Motor neuron (in vitro differentiated cells): ENCODE measurements at regions not wholly inside any gene's neighbourhood (a gene's known extent, or its start where the extent isn't known, plus 50 kb on each side); places are given as distances from the start of the nearest gene placed in this dataset.

ENCODE experiments used
- ATAC-seq, 8 experiments: fragments of 200-7000 bp; cut with Tn5 transposase; replicated peaks in 6 of 8; 2 replicates each; pipeline ENCODE4 v1.8.0; 2021; ENCODE audit warnings: mild to moderate bottlenecking in 8 of 8, moderate library complexity in 8 of 8
- H3K27ac ChIP-seq, 2 donors: fragments of 250-450 bp; sonication (Bioruptor Pico); 2 replicates each; pipeline ENCODE4 v1.9.0; 2021; ENCODE audit warnings: antibody characterized with exemption in 2 of 2, mild to moderate bottlenecking in 2 of 2, moderate library complexity in 1 of 2
- H3K4me1 ChIP-seq, 2 donors: fragments of 250-450 bp; sonication (Bioruptor Pico); replicated peaks in 1 of 2; 2 replicates each; pipeline ENCODE4 v1.6.1; 2021; ENCODE audit warnings: antibody characterized with exemption in 2 of 2, mild to moderate bottlenecking in 2 of 2, moderate library complexity in 1 of 2
- H3K4me3 ChIP-seq, 5 donors: fragments of 250-450 bp; sonication (Bioruptor Pico); 2 replicates each; pipeline ENCODE4 v1.9.0; 2021; ENCODE audit warnings: antibody characterized with exemption in 5 of 5, mild to moderate bottlenecking in 5 of 5, moderate library complexity in 4 of 5
- WGBS, 10 experiments: fragments of 450-650 bp; shearing (Covaris generic); methylation state at CpG; one replicate each; pipeline ENCODE4 v1.0.0; 2022; 5-methylcytosine and 5-hydroxymethylcytosine counted together
- in situ Hi-C, 9 experiments: fragments of 400-800 bp; cut with MboI; loops; one replicate each; pipeline ENCODE4 v1.15.0; 2021; ENCODE audit warnings: low sequenced_read_pairs in 9 of 9, low pct_unique_long_range_greater_than_20kb in 2 of 9; ENCODE audit not compliant: unreplicated experiment in 9 of 9

DNA sequence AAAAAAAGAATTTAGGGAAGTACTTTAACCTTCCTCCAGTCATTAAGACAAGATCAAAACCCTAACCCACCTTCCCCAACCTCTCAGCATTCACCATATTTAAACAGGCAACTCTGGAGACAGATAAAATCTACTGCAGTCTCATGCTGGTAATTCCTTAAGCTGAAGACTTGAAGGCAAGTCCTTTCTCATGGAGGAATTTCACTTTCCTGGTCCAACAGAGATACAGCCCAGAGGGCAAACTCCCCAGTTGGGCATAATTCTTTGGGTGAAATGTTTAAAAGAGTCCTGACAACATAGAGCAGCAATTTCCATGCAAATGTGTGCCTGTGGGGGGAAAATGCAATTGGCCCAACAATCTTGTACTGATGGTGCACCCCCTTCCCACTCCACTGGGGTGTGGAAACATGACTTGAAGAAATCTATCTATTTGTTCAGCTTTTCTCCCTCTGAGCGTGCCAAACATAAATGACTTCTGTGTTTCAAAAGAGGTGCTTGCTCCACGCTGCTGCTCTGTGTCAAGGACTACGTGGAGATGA lies 131.8 kb upstream of the HNRNPA3 start:
- ATAC-seq = peak in 1 of 8 experiments; percentile 85
- H3K4me1 ChIP-seq = no peaks in the 10 kb centered on the region
- 23 to 100% (median 69%) methylated on average over 2 to 3 of the region's 3 CpGs; no CpG with 5 or more reads in 3 of the 10 experiments for WGBS, 10 experiments
- H3K27ac ChIP-seq = no peak overlapping the region
- no peak overlapping the region for H3K4me3 ChIP-seq
- in situ Hi-C loops = no loop called here

- WGBS, 10 experiments = 0 to 100% (median 82%) methylated on average over 1 to 4 of the region's 4 CpGs
- in situ Hi-C loops = no loop called here
- Histone ChIP-seq H3K4me1 (peaks cover 0 to 8% of the 10 kb centered on the region in 2 donors), H3K4me3 (no peak overlapping the region), H3K27ac (no peak overlapping the region)
- ATAC-seq = no peak
These were observed 128.0 kb upstream of the HNRNPA3 start for GRCh38 chr2:177084607-177085006.

DNA sequence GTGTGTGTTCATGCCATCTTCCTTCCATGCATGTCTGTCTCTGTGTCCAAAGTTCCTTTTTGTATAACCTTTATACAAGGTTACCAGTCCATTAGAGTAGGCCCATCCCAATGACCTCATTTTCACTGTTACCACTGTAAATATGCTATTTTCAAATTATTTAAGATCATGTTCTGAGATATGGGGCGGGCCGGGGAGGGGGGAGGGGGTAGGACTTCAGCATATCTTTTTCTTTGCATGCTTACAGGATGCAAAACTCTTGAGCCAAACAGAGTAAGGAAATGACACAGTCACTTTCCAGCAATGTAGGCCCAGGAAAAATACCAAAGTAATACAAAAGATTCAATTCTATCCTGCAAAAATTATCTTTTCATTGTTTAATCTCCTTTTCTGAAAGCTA lies 124.1 kb upstream of the HNRNPA3 start:
- peak in 2 of 8 experiments; percentile 62 to 89 for ATAC-seq
- 0 to 80% (median 7%) methylated on average over 1 to 2 of the region's 2 CpGs; no CpG with 5 or more reads in 7 of the 10 experiments for WGBS, 10 experiments
- in situ Hi-C loops = no loop called here
- peaks cover 0 to 11% of the 10 kb centered on the region in 2 donors for H3K4me1 ChIP-seq
- H3K4me3 ChIP-seq = no peak overlapping the region
- H3K27ac ChIP-seq = no peak overlapping the region

DNA sequence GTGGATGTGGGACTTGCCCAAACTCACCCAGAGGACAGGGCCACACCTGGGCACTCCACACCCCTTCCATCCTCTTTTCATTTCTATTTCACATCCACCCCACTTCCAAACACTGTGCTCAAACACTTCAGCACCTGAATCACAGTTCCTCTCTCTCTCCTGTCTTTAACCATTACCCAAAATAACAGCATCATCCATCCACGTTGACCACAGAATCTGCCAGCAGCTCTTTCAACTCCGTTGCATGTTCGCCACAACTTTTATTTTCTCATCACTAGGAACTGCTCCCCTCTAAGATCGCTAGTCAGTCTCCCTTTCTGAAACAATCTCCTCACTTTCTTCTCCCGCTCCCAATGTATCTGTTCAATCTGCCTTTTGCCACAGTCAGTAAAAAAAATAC lies 121.6 kb upstream of the HNRNPA3 start:
- Histone ChIP-seq H3K4me1 (peaks cover 0 to 11% of the 10 kb centered on the region in 2 donors), H3K4me3 (no peak overlapping the region), H3K27ac (no peak overlapping the region)
- 39 to 100% (median 85%) methylated on average over 1 to 5 of the region's 5 CpGs for WGBS, 10 experiments
- in situ Hi-C loops = no loop called here
- ATAC-seq = no peak

- no peak overlapping the region for H3K27ac ChIP-seq
- peak in 6 of 8 experiments; percentile 42 to 94 (median 89) for ATAC-seq
- H3K4me1 ChIP-seq = peaks cover 0 to 3% of the 10 kb centered on the region in 2 donors
- H3K4me3 ChIP-seq = no peak overlapping the region
- in situ Hi-C loops = no loop called here
- WGBS, 10 experiments = 37 to 100% (median 80%) methylated on average over 1 to 4 of the region's 4 CpGs; no CpG with 5 or more reads in 1 of the 10 experiments
These were observed 119.2 kb upstream of the HNRNPA3 start for GRCh38 chr2:177093371-177093770.

DNA sequence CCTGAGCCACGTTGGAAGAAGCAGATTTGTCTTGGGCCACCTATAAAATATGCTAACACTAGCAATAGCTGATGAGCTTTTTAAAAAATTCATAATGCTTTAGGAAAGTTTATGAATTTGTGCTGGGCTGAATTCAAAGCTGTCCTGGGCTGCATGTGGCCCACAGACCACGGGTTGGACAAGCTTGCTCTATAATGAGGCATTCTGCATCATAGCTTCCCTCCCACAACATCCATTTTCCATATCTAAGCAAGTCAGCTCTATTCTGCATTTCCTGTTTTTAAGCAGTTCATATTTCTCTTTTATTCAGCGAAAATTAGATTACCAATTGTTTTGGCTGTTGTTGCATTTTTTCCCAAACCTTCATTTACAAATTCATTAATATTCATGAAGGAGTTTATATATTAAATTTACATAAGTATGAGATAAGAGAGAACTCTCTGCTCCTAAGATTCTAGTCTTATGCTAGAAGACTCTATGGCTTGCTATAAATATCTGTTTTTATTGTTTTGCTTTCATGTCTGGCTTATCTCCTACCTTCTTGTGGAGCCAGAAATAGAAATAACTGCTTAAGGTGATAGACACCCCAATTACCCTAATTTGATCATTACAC lies 114.5 kb upstream of the HNRNPA3 start:
- no peak overlapping the region for H3K4me3 ChIP-seq
- 0 to 83% (median 68%) methylated on average over 1 to 3 of the region's 3 CpGs for WGBS, 10 experiments
- H3K27ac ChIP-seq = no peak overlapping the region
- in situ Hi-C loops = no loop called here
- peak in 3 of 8 experiments; percentile 98 to 100 (median 99) for ATAC-seq
- H3K4me1 ChIP-seq = peaks cover 0 to 2% of the 10 kb centered on the region in 2 donors

DNA sequence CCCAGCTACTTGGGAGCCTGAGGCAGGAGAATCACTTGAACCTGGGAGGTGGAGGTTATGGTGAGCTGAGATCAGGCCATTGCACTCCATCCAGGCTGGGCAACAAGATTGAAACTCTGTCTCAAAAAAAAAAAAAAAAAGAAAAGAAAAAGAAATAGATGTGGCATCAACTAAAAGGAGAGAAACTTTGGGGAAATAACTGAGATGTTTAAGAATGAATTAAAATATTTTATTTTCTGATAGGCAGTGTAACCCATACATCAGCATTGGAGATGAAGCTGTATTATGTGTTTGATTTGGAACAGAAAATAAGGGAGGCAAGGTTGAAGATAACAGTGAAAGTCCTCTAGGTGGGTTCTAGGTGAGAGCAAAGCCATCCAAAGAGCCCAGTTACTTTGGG lies 110.7 kb upstream of the HNRNPA3 start:
- Histone ChIP-seq H3K4me3 (no peak overlapping the region), H3K27ac (no peak overlapping the region), H3K4me1 (no peaks in the 10 kb centered on the region)
- in situ Hi-C loops = no loop called here
- no peak for ATAC-seq

GRCh38 chr2:177106212-177106611 lies 106.4 kb upstream of the HNRNPA3 start:
- H3K27ac ChIP-seq = no peak overlapping the region
- in situ Hi-C loops = no loop called here
- 95 to 100% (median 100%) methylated on average over 1 to 2 of the region's 2 CpGs; no CpG with 5 or more reads in 7 of the 10 experiments for WGBS, 10 experiments
- ATAC-seq = peak in 3 of 8 experiments; percentile 45 to 84 (median 50)
- no peaks in the 10 kb centered on the region for H3K4me1 ChIP-seq
- H3K4me3 ChIP-seq = no peak overlapping the region

GRCh38 chr2:177108890-177109289 lies 103.7 kb upstream of the HNRNPA3 start:
- WGBS, 10 experiments = 14 to 100% (median 60%) methylated on average over 1 to 2 of the region's 2 CpGs; no CpG with 5 or more reads in 3 of the 10 experiments
- H3K27ac ChIP-seq = no peak overlapping the region
- in situ Hi-C loops = no loop called here
- no peak for ATAC-seq
- H3K4me3 ChIP-seq = no peak overlapping the region
- no peaks in the 10 kb centered on the region for H3K4me1 ChIP-seq

DNA sequence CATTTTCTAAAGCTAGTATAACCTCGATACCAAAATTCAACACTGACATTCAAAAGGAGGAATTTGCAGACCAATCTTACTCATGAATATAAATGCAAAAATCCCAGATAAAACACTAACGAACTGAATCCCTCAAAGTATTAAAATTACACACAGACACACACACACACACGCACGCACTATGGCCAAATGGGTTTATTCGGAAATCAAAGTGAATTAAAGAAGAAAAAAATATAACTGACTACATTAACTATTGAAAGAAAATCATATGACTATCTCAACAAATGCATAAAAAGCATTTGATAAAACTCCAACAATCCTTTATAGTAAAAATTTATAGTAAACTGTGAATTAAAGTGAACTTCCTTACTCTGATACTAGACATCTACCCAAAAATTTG lies 97.9 kb upstream of the HNRNPA3 start:
- Histone ChIP-seq H3K4me3 (no peak overlapping the region), H3K4me1 (no peaks in the 10 kb centered on the region), H3K27ac (no peak overlapping the region)
- in situ Hi-C loops = no loop called here
- 73 to 100% (median 93%) methylated on average over 2 to 5 of the region's 5 CpGs for WGBS, 10 experiments
- ATAC-seq = no peak

- peaks cover 2 to 9% of the 10 kb centered on the region in 2 donors for H3K4me1 ChIP-seq
- in situ Hi-C loops = no loop called here
- no peak overlapping the region for H3K27ac ChIP-seq
- H3K4me3 ChIP-seq = no peak overlapping the region
- 76 to 100% (median 87%) methylated on average over 2 to 3 of the region's 3 CpGs; no CpG with 5 or more reads in 4 of the 10 experiments for WGBS, 10 experiments
- no peak for ATAC-seq
These were observed 94.8 kb upstream of the HNRNPA3 start for GRCh38 chr2:177117755-177118154.

DNA sequence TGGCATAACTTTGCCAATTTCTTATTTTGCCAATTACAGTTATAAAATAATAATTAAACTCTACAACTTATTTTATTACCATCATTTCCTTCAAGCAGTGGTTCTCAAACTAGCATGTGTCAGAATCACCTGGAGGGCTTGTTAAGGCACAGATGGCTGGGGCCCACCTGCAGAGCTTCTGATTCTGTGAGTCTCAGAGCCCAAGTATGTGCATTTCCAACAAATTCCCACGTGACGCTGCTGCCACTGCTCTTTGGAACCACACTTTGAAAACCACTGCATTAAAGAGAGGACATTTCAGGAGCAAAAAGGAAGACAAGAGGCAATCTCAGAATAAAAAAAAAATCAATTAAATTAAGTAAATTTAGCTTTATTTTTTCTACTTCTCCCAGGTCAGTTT lies 94.0 kb upstream of the HNRNPA3 start:
- Histone ChIP-seq H3K4me1 (peaks cover 2 to 9% of the 10 kb centered on the region in 2 donors), H3K27ac (no peak overlapping the region), H3K4me3 (no peak overlapping the region)
- in situ Hi-C loops = no loop called here
- WGBS, 10 experiments = 0 to 85% (median 53%) methylated on average over 1 to 2 of the region's 2 CpGs; no CpG with 5 or more reads in 1 of the 10 experiments
- ATAC-seq = no peak

DNA sequence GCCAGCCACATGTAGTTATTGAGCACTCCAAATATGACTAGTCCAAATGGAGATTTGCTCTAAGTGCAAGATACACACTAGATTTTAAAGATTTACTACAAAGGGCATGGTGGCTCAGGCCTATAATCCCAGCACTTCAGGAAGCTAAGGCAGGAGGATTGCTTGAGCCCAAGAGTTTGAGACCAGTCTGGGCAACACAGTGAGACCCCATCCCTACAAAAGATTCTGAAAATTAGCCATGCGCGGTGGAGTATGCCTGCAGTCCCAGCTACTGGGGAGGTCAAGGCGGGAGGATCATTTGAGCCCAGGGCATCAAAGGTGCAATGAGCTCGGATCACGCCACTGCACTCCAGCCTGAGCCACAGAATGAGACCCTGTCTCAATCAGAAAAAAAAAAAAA lies 93.5 kb upstream of the HNRNPA3 start:
- H3K27ac ChIP-seq = no peak overlapping the region
- WGBS, 10 experiments = 40 to 100% (median 100%) methylated on average over 1 to 5 of the region's 5 CpGs; no CpG with 5 or more reads in 3 of the 10 experiments
- no peak for ATAC-seq
- in situ Hi-C loops = no loop called here
- peaks cover 2 to 9% of the 10 kb centered on the region in 2 donors for H3K4me1 ChIP-seq
- no peak overlapping the region for H3K4me3 ChIP-seq

- H3K27ac ChIP-seq = no peak overlapping the region
- H3K4me1 ChIP-seq = peaks cover 2 to 9% of the 10 kb centered on the region in 2 donors
- 0 to 100% (median 60%) methylated on average over 1 of the region's 1 CpG; no CpG with 5 or more reads in 3 of the 10 experiments for WGBS, 10 experiments
- ATAC-seq = no peak
- no peak overlapping the region for H3K4me3 ChIP-seq
- in situ Hi-C loops = no loop called here
These were observed 89.5 kb upstream of the HNRNPA3 start for GRCh38 chr2:177123048-177123447.
